ENCODE measurements at regions not wholly inside any gene's neighbourhood (a gene's known extent, or its start where the extent isn't known, plus 50 kb on each side); places are given as distances from the start of the nearest gene placed in this dataset.
A peak's percentile ranks its signal among the peaks of the same experiment; 100 is the strongest.

GRCh38 chr3:23062582-23062981 lies 140.5 kb upstream of the UBE2E2 start:
- DNase-seq (ENCODE audit: low spot score): no peak

- DNase-seq (ENCODE audit: low spot score): no peak
Measured at GRCh38 chr3:23062982-23063381, 140.1 kb upstream of the UBE2E2 start.

DNA sequence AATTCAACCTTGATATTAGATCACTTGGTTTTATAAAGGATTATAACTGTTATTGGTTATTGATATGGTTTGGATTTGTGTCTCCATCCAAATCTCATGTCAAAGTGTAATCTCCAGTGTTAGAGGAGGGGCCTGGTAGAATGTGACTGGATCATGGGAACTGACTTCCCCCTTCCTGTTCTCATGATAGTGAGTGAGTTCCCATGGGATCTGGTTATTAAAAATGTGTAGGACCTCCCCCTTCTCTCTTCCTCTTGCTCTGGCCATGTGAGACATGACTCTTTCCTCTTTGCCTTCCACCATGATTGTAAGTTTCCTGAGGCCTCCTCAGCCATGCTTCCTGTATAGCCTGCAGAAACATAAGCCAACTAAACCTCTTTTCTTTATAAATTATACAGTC lies 136.0 kb upstream of the UBE2E2 start:
- DNase-seq (ENCODE audit: low spot score): no peak

- no peak for DNase-seq (ENCODE audit: low spot score)
Measured at GRCh38 chr3:23068016-23068728, 135.0 kb upstream of the UBE2E2 start.

GRCh38 chr3:23071296-23071695 lies 131.8 kb upstream of the UBE2E2 start:
- DNase-seq (ENCODE audit: low spot score): no peak

GRCh38 chr3:23071758-23072157 lies 131.4 kb upstream of the UBE2E2 start:
- DNase-seq (ENCODE audit: low spot score): no peak

DNA sequence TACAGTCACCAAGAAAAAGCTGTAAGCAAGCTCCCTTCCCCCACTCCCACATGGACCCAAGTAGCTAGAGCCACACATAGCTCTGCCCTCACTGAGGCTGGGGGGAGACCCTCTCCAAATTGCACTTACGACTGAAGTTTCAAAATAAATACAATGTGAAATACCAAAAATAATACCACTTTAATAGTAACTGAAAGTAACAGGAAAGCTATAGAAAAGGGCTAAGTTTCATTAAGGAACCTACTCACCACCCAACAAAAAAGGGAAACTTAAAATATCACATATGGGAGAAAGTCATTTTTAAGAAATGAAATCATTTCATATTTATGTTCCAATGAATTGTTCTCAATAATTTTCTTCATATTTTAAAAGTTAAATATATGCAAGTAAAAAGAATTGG lies 130.4 kb upstream of the UBE2E2 start:
- no peak for DNase-seq (ENCODE audit: low spot score)

- DNase-seq (ENCODE audit: low spot score): no peak
Measured at GRCh38 chr3:23073724-23074305, 129.3 kb upstream of the UBE2E2 start.

- DNase-seq (ENCODE audit: low spot score): peak; percentile 22
Measured at GRCh38 chr3:23075496-23075895, 127.6 kb upstream of the UBE2E2 start.

- no peak for DNase-seq (ENCODE audit: low spot score)
Measured at GRCh38 chr3:23076437-23076836, 126.7 kb upstream of the UBE2E2 start.

- no peak for DNase-seq (ENCODE audit: low spot score)
Measured at GRCh38 chr3:23077126-23077525, 126.0 kb upstream of the UBE2E2 start.

- no peak for DNase-seq (ENCODE audit: low spot score)
Measured at GRCh38 chr3:23078735-23079134, 124.4 kb upstream of the UBE2E2 start.

DNA sequence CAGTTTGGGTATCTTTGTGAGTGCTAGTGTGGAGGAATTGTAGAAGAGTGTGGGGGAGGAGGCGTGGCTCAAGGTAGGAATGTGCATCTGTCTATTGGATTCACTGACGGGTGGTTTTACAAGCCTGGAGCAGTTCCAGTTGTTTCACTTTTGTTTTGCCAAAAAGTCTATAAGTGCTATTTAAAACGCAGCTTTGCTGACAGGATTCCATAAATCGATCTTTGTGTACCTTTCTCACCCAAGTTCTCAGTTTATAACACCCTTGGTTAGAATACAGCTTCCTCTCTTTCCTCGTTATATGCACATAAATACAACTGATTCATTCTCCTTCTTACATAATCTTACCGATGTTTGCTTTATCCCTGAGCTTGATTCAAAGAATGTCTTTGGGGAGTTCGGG lies 123.2 kb upstream of the UBE2E2 start:
- DNase-seq (ENCODE audit: low spot score): no peak

- no peak for DNase-seq (ENCODE audit: low spot score)
Measured at GRCh38 chr3:23083701-23084100, 119.4 kb upstream of the UBE2E2 start.

GRCh38 chr3:23084367-23084766 lies 118.8 kb upstream of the UBE2E2 start:
- no peak for DNase-seq (ENCODE audit: low spot score)

- DNase-seq (ENCODE audit: low spot score): peak; percentile 13
Measured at GRCh38 chr3:23085261-23085660, 117.9 kb upstream of the UBE2E2 start.

GRCh38 chr3:23086331-23086730 lies 116.8 kb upstream of the UBE2E2 start:
- DNase-seq (ENCODE audit: low spot score): no peak

- no peak for DNase-seq (ENCODE audit: low spot score)
Measured at GRCh38 chr3:23086831-23087230, 116.3 kb upstream of the UBE2E2 start.

GRCh38 chr3:23094412-23094811 lies 108.7 kb upstream of the UBE2E2 start:
- DNase-seq (ENCODE audit: low spot score): no peak

DNA sequence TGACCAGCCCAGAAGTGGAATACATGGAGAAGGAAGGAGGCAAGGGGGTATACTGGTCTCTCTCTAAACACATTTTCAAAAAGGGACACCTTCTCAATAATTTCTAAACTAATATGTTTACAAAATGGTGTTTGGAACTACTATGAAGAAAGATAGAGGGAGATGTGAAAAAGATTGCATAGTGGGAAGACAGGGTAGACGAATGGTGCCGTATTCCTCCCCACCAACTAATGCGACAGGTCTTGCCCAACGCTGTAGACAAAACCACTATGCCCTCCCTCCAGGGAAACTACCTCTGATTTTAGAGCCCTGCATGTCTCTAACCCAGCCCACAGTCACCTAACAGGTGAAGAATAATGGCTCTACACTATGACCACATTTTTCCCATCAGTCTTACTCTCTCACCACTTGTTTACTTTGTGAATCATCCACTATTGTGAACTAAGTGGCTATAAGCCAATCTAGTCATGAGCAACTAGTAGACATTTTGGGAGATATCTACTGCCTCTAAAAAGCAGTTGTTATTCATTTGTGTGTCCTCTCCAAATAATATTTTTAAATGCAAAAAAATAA lies 108.2 kb upstream of the UBE2E2 start:
- DNase-seq (ENCODE audit: low spot score): peak; percentile 46

- DNase-seq (ENCODE audit: low spot score): no peak
Measured at GRCh38 chr3:23096041-23096440, 107.1 kb upstream of the UBE2E2 start.

GRCh38 chr3:23099021-23099420 lies 104.1 kb upstream of the UBE2E2 start:
- no peak for DNase-seq (ENCODE audit: low spot score)

DNA sequence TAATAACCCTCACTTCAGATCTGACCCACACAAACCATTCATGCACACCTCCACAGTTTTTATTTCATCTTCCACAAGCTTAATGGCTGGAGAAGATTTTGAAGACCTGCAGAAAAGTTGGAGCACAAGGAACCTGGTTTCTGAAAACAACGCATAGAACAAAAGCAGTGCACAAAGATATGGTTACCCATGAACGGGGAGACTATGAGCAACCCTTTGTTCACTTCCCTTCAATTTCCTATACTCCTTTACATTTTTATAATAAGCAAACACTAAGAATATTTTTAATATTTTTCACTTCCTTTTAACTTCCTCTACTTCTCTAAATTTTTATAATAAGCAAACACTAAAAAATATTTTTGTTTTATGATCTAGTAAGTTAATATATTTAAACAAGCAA lies 103.5 kb upstream of the UBE2E2 start:
- DNase-seq (ENCODE audit: low spot score): no peak

DNA sequence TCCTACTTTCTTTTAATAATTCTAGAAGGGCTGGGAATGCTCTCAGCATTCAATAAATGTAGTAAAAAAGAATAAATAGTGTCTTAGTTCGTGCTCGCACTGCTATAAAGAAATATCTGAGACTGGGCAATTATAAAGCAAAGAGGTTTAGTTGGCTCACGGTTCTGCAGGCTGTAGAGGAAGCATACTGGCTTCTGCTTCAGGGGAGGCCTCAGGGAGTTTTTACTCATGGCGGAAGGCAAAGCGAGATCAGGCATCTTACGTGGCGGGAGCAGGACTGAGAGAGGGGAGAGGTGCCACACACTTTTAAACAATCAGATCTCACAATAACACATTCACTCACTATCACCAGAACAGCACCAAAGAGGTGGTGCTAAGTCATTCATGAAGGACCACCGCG lies 103.0 kb upstream of the UBE2E2 start:
- no peak for DNase-seq (ENCODE audit: low spot score)
